Keratinocyte (primary cell): ENCODE measurements at regions not wholly inside any gene's neighbourhood (a gene's known extent, or its start where the extent isn't known, plus 50 kb on each side); places are given as distances from the start of the nearest gene placed in this dataset.

Experiments used
- DNase-seq: peaks from one replicate; pipeline ENCODE4 v3.0.0-alpha.2; 2011; ENCODE audit warnings: low read depth, missing footprints, low spot score
- FAIRE-seq: peaks from 2 replicates; lab custom pipeline; 2011; peaks lifted over from hg19 to GRCh38; lab: Jason Lieb, UNC
- H2AFZ ChIP-seq: 2 replicates; pipeline ENCODE4 v1.6.0; 2012; ENCODE audit warnings: low read length, control low read depth, inconsistent platforms; ENCODE audit not compliant: control insufficient read depth
- H3K27ac ChIP-seq: 2 replicates; pipeline ENCODE4 v1.5.1; 2011; ENCODE audit warnings: low read length; ENCODE audit not compliant: control insufficient read depth, insufficient read depth
- H3K27me3 ChIP-seq: 3 replicates; pipeline ENCODE4 v1.6.0; 2011; ENCODE audit warnings: low read length; ENCODE audit not compliant: control insufficient read depth, insufficient read depth; ENCODE audit errors: extremely low read depth
- H3K36me3 ChIP-seq, 2 experiments: 2 replicates in 1 of 2; 3 replicates in 1 of 2; pipeline ENCODE4 v1.5.1; 2011; ENCODE audit warnings: low read length in 2 of 2, mild to moderate bottlenecking in 1 of 2; ENCODE audit not compliant: control insufficient read depth in 2 of 2, insufficient read depth in 2 of 2; ENCODE audit errors: extremely low read depth in 1 of 2
- H3K4me1 ChIP-seq: 3 replicates; pipeline ENCODE4 v1.5.1; 2011; ENCODE audit warnings: low read length; ENCODE audit not compliant: control insufficient read depth, insufficient read depth; ENCODE audit errors: extremely low read depth
- H3K4me2 ChIP-seq: 3 replicates; pipeline ENCODE4 v1.6.0; 2011; ENCODE audit warnings: low read depth, low read length; ENCODE audit not compliant: control insufficient read depth, insufficient read depth; ENCODE audit errors: extremely low read depth
- H3K4me3 ChIP-seq, 3 experiments: fragments of 200-600 bp in 1 of 3; sonication (generic) in 1 of 3; 2 replicates in 2 of 3; 3 replicates in 1 of 3; pipeline ENCODE4 v1.5.1; 2011 to 2016; ENCODE audit warnings: low read length in 3 of 3, mild to moderate bottlenecking in 3 of 3, control low read depth in 2 of 3, inconsistent platforms in 1 of 3, low read depth in 1 of 3, mixed read lengths in 1 of 3, mixed run types in 1 of 3, moderate library complexity in 1 of 3; ENCODE audit not compliant: control insufficient read depth in 2 of 3, insufficient read depth in 2 of 3; ENCODE audit errors: extremely low read depth in 1 of 3
- H3K79me2 ChIP-seq: 2 replicates; pipeline ENCODE4 v1.6.0; 2012; ENCODE audit warnings: low read length; ENCODE audit not compliant: control insufficient read depth, insufficient read depth
- H3K9ac ChIP-seq: 3 replicates; pipeline ENCODE4 v1.6.0; 2011; ENCODE audit warnings: low read length; ENCODE audit not compliant: control insufficient read depth, insufficient read depth; ENCODE audit errors: extremely low read depth
- H3K9me1 ChIP-seq: 3 replicates; pipeline ENCODE4 v1.6.0; 2011; ENCODE audit warnings: low read length; ENCODE audit not compliant: control insufficient read depth, insufficient read depth; ENCODE audit errors: extremely low read depth
- H3K9me3 ChIP-seq: 2 replicates; pipeline ENCODE4 v1.5.1; 2012; ENCODE audit warnings: low read depth, low read length; ENCODE audit not compliant: control insufficient read depth
- H4K20me1 ChIP-seq: 3 replicates; pipeline ENCODE4 v1.6.0; 2011; ENCODE audit warnings: low read length; ENCODE audit not compliant: control insufficient read depth, insufficient read depth; ENCODE audit errors: extremely low read depth
- CTCF ChIP-seq, 3 experiments: IDR thresholded peaks in 1 of 3; conservative IDR thresholded peaks in 1 of 3; optimal IDR thresholded peaks in 1 of 3; 2 replicates in 2 of 3; 3 replicates in 1 of 3; pipeline versions ENCODE3 to v1.5.1; 2011; ENCODE audit warnings: low read length in 3 of 3, mild to moderate bottlenecking in 3 of 3, moderate library complexity in 2 of 3, control low read depth in 1 of 3, inconsistent platforms in 1 of 3; ENCODE audit not compliant: insufficient read depth in 2 of 3; ENCODE audit errors: extremely low read depth in 1 of 3
- EZH2 ChIP-seq: IDR thresholded peaks from one replicate; pipeline ENCODE4 v1.6.1; 2012; ENCODE audit warnings: inconsistent platforms, mild to moderate bottlenecking, low read length, moderate library complexity
- dilution Hi-C: fragments of 300-500 bp; cut with MboI; formaldehyde crosslinking; loops from one replicate; pipeline ENCODE4 v1.7.0; 2020; ENCODE audit warnings: low sequenced_read_pairs; ENCODE audit not compliant: extremely low pct_ligation_motif_present

DNA sequence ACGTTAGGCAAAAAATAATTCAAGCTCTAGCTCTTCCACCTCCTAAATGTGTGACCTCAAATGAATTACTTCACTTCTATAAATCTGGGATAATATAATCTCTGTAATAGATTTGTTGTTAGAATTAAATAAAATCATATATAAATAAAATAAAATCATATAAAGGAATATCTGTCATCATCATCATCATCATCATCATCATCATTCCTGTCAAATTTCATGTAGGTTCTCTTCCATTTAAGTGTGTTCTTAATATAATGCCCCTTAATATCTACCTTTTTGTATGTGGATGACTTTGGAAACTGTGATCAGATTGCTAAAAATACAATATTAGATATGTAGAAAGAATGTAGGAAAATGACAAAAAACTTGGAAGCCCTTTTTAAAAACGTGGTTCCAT is 621.0 kb downstream of the ADGRL2 start:
- FAIRE-seq (no peak), DNase-seq (no peak)
- TF ChIP-seq EZH2 (no peak), CTCF (optimal IDR thresholded peaks at IDR 0.05 in 1 of 3, IDR thresholded peaks at IDR 0.05 in 1 of 3, conservative IDR thresholded peaks at IDR 0.05 in 1 of 3; ENCODE audit: extremely low read depth in 1 of 3, insufficient read depth in 2 of 3, low read length in 3 of 3) (no peak)
- dilution Hi-C loops: no loop called here
- H3K4me3 ChIP-seq: no peak overlapping the region
- no peaks in the 10 kb centered on the region for H3K36me3 ChIP-seq
- H3K9me1 ChIP-seq: no peaks in the 10 kb centered on the region
- H2AFZ ChIP-seq: no peak overlapping the region
- no peak overlapping the region for H3K9ac ChIP-seq
- H4K20me1 ChIP-seq: no peaks in the 10 kb centered on the region
- no peaks in the 10 kb centered on the region for H3K9me3 ChIP-seq
- H3K4me1 ChIP-seq: no peaks in the 10 kb centered on the region
- H3K27ac ChIP-seq: no peak overlapping the region
- no peaks in the 10 kb centered on the region for H3K27me3 ChIP-seq
- H3K79me2 ChIP-seq: no peaks in the 10 kb centered on the region
- no peak overlapping the region for H3K4me2 ChIP-seq

GRCh38 chr1:82420584-82420983 is 619.9 kb downstream of the ADGRL2 start:
- H3K9ac ChIP-seq: no peak overlapping the region
- H3K4me1 ChIP-seq: no peaks in the 10 kb centered on the region
- no peak overlapping the region for H3K4me2 ChIP-seq
- no peaks in the 10 kb centered on the region for H3K27me3 ChIP-seq
- H4K20me1 ChIP-seq: no peaks in the 10 kb centered on the region
- no peaks in the 10 kb centered on the region for H3K36me3 ChIP-seq
- TF ChIP-seq CTCF (optimal IDR thresholded peaks at IDR 0.05 in 1 of 3, IDR thresholded peaks at IDR 0.05 in 1 of 3, conservative IDR thresholded peaks at IDR 0.05 in 1 of 3; ENCODE audit: extremely low read depth in 1 of 3, insufficient read depth in 2 of 3, low read length in 3 of 3) (no peak), EZH2 (no peak)
- no peak for DNase-seq
- no peak overlapping the region for H3K27ac ChIP-seq
- no peaks in the 10 kb centered on the region for H3K9me1 ChIP-seq
- no peak for FAIRE-seq
- dilution Hi-C loops: no loop called here
- no peaks in the 10 kb centered on the region for H3K79me2 ChIP-seq
- no peak overlapping the region for H2AFZ ChIP-seq
- H3K4me3 ChIP-seq: no peak overlapping the region
- no peaks in the 10 kb centered on the region for H3K9me3 ChIP-seq
